Nephron progenitor cell (in vitro differentiated cells): ENCODE measurements at regions not wholly inside any gene's neighbourhood (a gene's known extent, or its start where the extent isn't known, plus 50 kb on each side); places are given as distances from the start of the nearest gene placed in this dataset.

Source experiments
- DNase-seq: peaks from one replicate; pipeline ENCODE4 v3.0.0; 2021
- H3K27ac Mint-ChIP-seq: 2 replicates; pipeline ENCODE4 v1.8.0; 2021; ENCODE audit warnings: mild to moderate bottlenecking, moderate library complexity, mixed read lengths
- H3K27me3 Mint-ChIP-seq: 2 replicates; pipeline ENCODE4 v1.8.0; 2021; ENCODE audit warnings: mild to moderate bottlenecking, low read depth, mixed read lengths; ENCODE audit not compliant: poor library complexity
- H3K36me3 Mint-ChIP-seq: 2 replicates; pipeline ENCODE4 v1.8.0; 2021; ENCODE audit warnings: low read depth, mixed read lengths
- H3K4me1 Mint-ChIP-seq: 2 replicates; pipeline ENCODE4 v1.8.0; 2021; ENCODE audit warnings: mixed read lengths
- H3K4me3 Mint-ChIP-seq: 2 replicates; pipeline ENCODE4 v1.8.0; 2021; ENCODE audit warnings: mild to moderate bottlenecking, moderate library complexity, mixed read lengths
- H3K9me3 Mint-ChIP-seq: 2 replicates; pipeline ENCODE4 v1.8.0; 2021; ENCODE audit warnings: mild to moderate bottlenecking, moderate library complexity, mixed read lengths
- TF ChIP-seq, protein P1 (sequence below): fragments of 200-600 bp; sonication (generic); IDR thresholded peaks from 2 replicates; pipeline ENCODE4 v1.5.0; 2021; ENCODE audit warnings: antibody characterized with exemption

DNA sequence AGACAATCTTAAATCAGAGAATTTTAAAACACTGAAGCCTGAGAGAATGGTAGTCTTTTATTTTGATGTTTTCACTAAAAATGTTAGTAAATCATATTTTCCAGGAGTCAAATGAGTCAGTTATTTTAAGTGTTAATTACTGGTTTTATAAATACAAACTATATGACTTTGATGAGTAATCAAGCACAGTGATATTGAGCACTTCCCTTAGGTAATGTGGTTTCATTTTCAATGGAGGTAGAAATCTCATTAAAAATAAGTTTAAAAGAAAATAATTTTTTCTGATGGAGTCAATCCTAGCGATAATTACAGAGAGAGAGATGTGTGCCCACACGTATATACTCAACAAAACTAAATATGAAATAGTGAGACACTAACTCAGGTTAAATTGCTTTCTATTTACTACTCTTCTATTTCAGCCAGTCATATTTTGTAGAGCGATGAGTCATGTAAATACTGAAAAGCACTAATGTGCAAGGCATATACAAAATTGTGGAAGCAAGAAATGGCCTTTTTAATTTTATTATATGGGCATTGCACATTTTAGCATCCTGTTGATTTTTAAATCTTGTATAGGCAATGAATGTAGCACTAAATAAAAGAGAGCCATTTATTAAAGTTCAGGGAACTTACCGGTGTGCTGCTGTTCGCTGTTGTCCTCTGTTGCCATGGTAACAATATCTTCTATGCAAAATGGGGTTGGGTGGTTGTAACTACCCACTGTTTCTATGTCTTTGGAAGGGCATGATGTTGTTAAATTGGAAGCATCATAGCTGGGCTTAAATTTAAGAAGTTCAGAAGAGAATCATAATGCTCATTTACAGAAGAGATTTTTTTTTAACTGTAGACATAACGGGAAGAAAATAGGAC lies 513.7 kb downstream of the TLL1 start:
- TF ChIP-seq, protein P1, sequence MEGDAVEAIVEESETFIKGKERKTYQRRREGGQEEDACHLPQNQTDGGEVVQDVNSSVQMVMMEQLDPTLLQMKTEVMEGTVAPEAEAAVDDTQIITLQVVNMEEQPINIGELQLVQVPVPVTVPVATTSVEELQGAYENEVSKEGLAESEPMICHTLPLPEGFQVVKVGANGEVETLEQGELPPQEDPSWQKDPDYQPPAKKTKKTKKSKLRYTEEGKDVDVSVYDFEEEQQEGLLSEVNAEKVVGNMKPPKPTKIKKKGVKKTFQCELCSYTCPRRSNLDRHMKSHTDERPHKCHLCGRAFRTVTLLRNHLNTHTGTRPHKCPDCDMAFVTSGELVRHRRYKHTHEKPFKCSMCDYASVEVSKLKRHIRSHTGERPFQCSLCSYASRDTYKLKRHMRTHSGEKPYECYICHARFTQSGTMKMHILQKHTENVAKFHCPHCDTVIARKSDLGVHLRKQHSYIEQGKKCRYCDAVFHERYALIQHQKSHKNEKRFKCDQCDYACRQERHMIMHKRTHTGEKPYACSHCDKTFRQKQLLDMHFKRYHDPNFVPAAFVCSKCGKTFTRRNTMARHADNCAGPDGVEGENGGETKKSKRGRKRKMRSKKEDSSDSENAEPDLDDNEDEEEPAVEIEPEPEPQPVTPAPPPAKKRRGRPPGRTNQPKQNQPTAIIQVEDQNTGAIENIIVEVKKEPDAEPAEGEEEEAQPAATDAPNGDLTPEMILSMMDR: no peak
- Mint-ChIP-seq H3K4me1 (no peaks in the 10 kb centered on the region), H3K9me3 (no peaks in the 10 kb centered on the region), H3K36me3 (no peaks in the 10 kb centered on the region), H3K27me3 (no peaks in the 10 kb centered on the region), H3K27ac (no peak overlapping the region), H3K4me3 (no peak overlapping the region)
- DNase-seq: no peak

DNA sequence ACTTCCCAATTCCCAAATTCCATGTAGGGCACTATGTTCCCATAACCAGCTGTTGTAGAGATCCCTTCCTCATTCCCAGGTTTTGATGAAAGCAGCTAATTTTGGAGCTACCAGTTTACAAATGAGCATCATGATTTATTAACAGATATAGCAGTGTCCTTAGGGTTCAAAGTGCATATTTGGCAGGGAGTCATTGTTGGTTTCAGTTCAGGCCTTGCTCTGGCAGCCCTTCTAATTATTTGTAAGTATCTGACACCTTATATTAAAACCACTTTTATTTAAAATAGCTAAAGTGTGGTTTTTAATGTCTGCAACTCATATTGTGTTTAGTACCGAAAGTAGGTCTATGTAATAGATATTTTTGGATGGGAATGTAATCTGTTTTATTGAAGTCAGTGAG lies 518.5 kb downstream of the TLL1 start:
- TF ChIP-seq, protein P1: no peak
- H3K9me3 Mint-ChIP-seq: no peaks in the 10 kb centered on the region
- no peaks in the 10 kb centered on the region for H3K36me3 Mint-ChIP-seq
- no peak overlapping the region for H3K4me3 Mint-ChIP-seq
- DNase-seq: no peak
- no peaks in the 10 kb centered on the region for H3K4me1 Mint-ChIP-seq
- no peaks in the 10 kb centered on the region for H3K27me3 Mint-ChIP-seq
- H3K27ac Mint-ChIP-seq: no peak overlapping the region

DNA sequence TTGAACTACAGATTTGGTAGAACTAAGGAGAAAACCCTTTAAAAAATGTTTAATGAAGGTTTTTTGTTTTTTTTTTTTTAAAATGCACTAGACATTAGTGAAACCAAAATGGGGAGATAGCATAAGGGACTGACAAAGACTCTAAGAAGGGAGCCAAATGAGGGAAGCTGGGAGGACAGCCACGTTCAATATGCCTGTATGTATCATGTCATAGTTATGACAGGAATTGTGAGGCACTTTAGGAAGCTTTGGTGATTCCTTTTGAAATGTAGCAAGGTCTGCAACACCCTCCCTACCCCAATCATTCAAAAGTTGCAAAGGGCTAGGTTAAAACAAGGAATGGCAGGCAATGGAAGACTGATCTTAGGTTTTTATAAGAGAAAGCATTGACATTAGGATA lies 526.0 kb downstream of the TLL1 start:
- H3K27me3 Mint-ChIP-seq: no peaks in the 10 kb centered on the region
- peaks cover 4% of the 10 kb centered on the region for H3K4me1 Mint-ChIP-seq
- TF ChIP-seq, protein P1: no peak
- H3K27ac Mint-ChIP-seq: no peak overlapping the region
- H3K36me3 Mint-ChIP-seq: no peaks in the 10 kb centered on the region
- H3K4me3 Mint-ChIP-seq: no peak overlapping the region
- H3K9me3 Mint-ChIP-seq: no peaks in the 10 kb centered on the region
- DNase-seq: no peak

DNA sequence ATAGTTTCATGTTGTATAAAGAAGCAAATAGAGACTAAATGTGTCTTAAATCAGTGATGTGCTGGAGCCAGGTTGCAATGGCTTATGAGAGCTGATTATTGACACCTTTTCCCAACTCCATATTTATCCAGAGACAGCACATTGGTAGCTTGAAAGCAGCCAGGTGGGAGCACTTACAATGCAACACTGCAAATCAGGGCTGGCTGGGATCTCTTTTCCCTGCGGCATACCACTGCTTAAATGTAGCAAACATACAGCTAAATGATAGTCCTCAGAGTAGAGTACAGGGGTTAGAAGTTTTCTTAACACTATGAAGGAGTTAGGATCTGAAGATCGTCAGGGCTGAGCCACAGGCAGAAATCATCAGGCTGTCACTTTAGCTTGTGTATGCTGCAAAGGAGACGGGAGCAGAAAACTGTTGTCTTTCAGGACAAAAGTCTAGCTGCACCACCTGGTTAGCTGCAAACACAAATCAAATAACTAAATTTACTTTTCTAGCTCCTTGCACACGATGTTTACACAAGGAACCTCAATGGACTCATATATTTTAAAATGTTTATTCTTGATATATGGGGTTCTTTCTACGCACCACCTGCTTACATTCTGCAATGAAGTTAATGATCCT lies 527.3 kb downstream of the TLL1 start:
- no peaks in the 10 kb centered on the region for H3K36me3 Mint-ChIP-seq
- DNase-seq: no peak
- peak overlapping the region; percentile 57 for H3K27ac Mint-ChIP-seq
- H3K27me3 Mint-ChIP-seq: no peaks in the 10 kb centered on the region
- H3K9me3 Mint-ChIP-seq: no peaks in the 10 kb centered on the region
- no peak overlapping the region for H3K4me3 Mint-ChIP-seq
- H3K4me1 Mint-ChIP-seq: peaks cover 4% of the 10 kb centered on the region
- TF ChIP-seq, protein P1: no peak

DNA sequence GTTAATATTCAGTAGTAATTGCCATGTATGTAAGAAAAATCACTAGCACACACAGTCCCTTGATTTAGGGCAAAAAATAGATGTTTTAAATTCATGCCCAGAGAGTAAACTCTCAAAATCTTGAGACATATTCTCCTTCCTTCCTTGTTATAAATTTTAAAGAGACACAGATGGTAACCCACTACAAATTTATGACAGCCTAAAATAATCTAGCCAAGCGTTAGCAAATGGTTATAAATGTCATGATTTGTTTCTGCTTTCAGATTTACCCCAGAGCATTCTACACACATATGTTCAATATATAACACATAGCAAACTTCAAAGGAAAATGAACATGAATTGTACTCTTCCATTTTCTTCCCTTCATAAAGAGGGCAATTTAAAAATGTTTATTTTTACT lies 540.3 kb downstream of the TLL1 start:
- no peak overlapping the region for H3K27ac Mint-ChIP-seq

More for the DNA sequence above, 540.3 kb downstream of the TLL1 start:
- TF ChIP-seq, protein P1: no peak
- Mint-ChIP-seq H3K4me3 (no peak overlapping the region), H3K9me3 (peaks cover 8% of the 10 kb centered on the region), H3K36me3 (no peaks in the 10 kb centered on the region), H3K4me1 (no peaks in the 10 kb centered on the region), H3K27me3 (no peaks in the 10 kb centered on the region)
- DNase-seq: no peak
